Keratinocyte (primary cell): ENCODE measurements at regions not wholly inside any gene's neighbourhood (a gene's known extent, or its start where the extent isn't known, plus 50 kb on each side); places are given as distances from the start of the nearest gene placed in this dataset.

ENCODE experiments used
- DNase-seq: peaks from one replicate; pipeline ENCODE4 v3.0.0-alpha.2; 2011; ENCODE audit warnings: low read depth, missing footprints, low spot score
- FAIRE-seq: peaks from 2 replicates; lab custom pipeline; 2011; peaks lifted over from hg19 to GRCh38; lab: Jason Lieb, UNC
- H2AFZ ChIP-seq: 2 replicates; pipeline ENCODE4 v1.6.0; 2012; ENCODE audit warnings: low read length, control low read depth, inconsistent platforms; ENCODE audit not compliant: control insufficient read depth
- H3K27ac ChIP-seq: 2 replicates; pipeline ENCODE4 v1.5.1; 2011; ENCODE audit warnings: low read length; ENCODE audit not compliant: control insufficient read depth, insufficient read depth
- H3K27me3 ChIP-seq: 3 replicates; pipeline ENCODE4 v1.6.0; 2011; ENCODE audit warnings: low read length; ENCODE audit not compliant: control insufficient read depth, insufficient read depth; ENCODE audit errors: extremely low read depth
- H3K36me3 ChIP-seq, 2 experiments: 2 replicates in 1 of 2; 3 replicates in 1 of 2; pipeline ENCODE4 v1.5.1; 2011; ENCODE audit warnings: low read length in 2 of 2, mild to moderate bottlenecking in 1 of 2; ENCODE audit not compliant: control insufficient read depth in 2 of 2, insufficient read depth in 2 of 2; ENCODE audit errors: extremely low read depth in 1 of 2
- H3K4me1 ChIP-seq: 3 replicates; pipeline ENCODE4 v1.5.1; 2011; ENCODE audit warnings: low read length; ENCODE audit not compliant: control insufficient read depth, insufficient read depth; ENCODE audit errors: extremely low read depth
- H3K4me2 ChIP-seq: 3 replicates; pipeline ENCODE4 v1.6.0; 2011; ENCODE audit warnings: low read depth, low read length; ENCODE audit not compliant: control insufficient read depth, insufficient read depth; ENCODE audit errors: extremely low read depth
- H3K4me3 ChIP-seq, 3 experiments: fragments of 200-600 bp in 1 of 3; sonication (generic) in 1 of 3; 2 replicates in 2 of 3; 3 replicates in 1 of 3; pipeline ENCODE4 v1.5.1; 2011 to 2016; ENCODE audit warnings: low read length in 3 of 3, mild to moderate bottlenecking in 3 of 3, control low read depth in 2 of 3, inconsistent platforms in 1 of 3, low read depth in 1 of 3, mixed read lengths in 1 of 3, mixed run types in 1 of 3, moderate library complexity in 1 of 3; ENCODE audit not compliant: control insufficient read depth in 2 of 3, insufficient read depth in 2 of 3; ENCODE audit errors: extremely low read depth in 1 of 3
- H3K79me2 ChIP-seq: 2 replicates; pipeline ENCODE4 v1.6.0; 2012; ENCODE audit warnings: low read length; ENCODE audit not compliant: control insufficient read depth, insufficient read depth
- H3K9ac ChIP-seq: 3 replicates; pipeline ENCODE4 v1.6.0; 2011; ENCODE audit warnings: low read length; ENCODE audit not compliant: control insufficient read depth, insufficient read depth; ENCODE audit errors: extremely low read depth
- H3K9me1 ChIP-seq: 3 replicates; pipeline ENCODE4 v1.6.0; 2011; ENCODE audit warnings: low read length; ENCODE audit not compliant: control insufficient read depth, insufficient read depth; ENCODE audit errors: extremely low read depth
- H3K9me3 ChIP-seq: 2 replicates; pipeline ENCODE4 v1.5.1; 2012; ENCODE audit warnings: low read depth, low read length; ENCODE audit not compliant: control insufficient read depth
- H4K20me1 ChIP-seq: 3 replicates; pipeline ENCODE4 v1.6.0; 2011; ENCODE audit warnings: low read length; ENCODE audit not compliant: control insufficient read depth, insufficient read depth; ENCODE audit errors: extremely low read depth
- CTCF ChIP-seq, 3 experiments: IDR thresholded peaks in 1 of 3; conservative IDR thresholded peaks in 1 of 3; optimal IDR thresholded peaks in 1 of 3; 2 replicates in 2 of 3; 3 replicates in 1 of 3; pipeline versions ENCODE3 to v1.5.1; 2011; ENCODE audit warnings: low read length in 3 of 3, mild to moderate bottlenecking in 3 of 3, moderate library complexity in 2 of 3, control low read depth in 1 of 3, inconsistent platforms in 1 of 3; ENCODE audit not compliant: insufficient read depth in 2 of 3; ENCODE audit errors: extremely low read depth in 1 of 3
- EZH2 ChIP-seq: IDR thresholded peaks from one replicate; pipeline ENCODE4 v1.6.1; 2012; ENCODE audit warnings: inconsistent platforms, mild to moderate bottlenecking, low read length, moderate library complexity
- dilution Hi-C: fragments of 300-500 bp; cut with MboI; formaldehyde crosslinking; loops from one replicate; pipeline ENCODE4 v1.7.0; 2020; ENCODE audit warnings: low sequenced_read_pairs; ENCODE audit not compliant: extremely low pct_ligation_motif_present

- H3K9me1 ChIP-seq, result no peaks in the 10 kb centered on the region
- no peaks in the 10 kb centered on the region for H4K20me1 ChIP-seq
- H3K79me2 ChIP-seq, result no peaks in the 10 kb centered on the region
- dilution Hi-C loops, result no loop called here
- no peaks in the 10 kb centered on the region for H3K36me3 ChIP-seq
- no peak overlapping the region for H3K27ac ChIP-seq
- no peak for DNase-seq
- no peak overlapping the region for H3K4me3 ChIP-seq
- no peak overlapping the region for H3K4me2 ChIP-seq
- no peaks in the 10 kb centered on the region for H3K27me3 ChIP-seq
- TF ChIP-seq EZH2, result no peak
- TF ChIP-seq CTCF (optimal IDR thresholded peaks at IDR 0.05 in 1 of 3, IDR thresholded peaks at IDR 0.05 in 1 of 3, conservative IDR thresholded peaks at IDR 0.05 in 1 of 3; ENCODE audit: extremely low read depth in 1 of 3, insufficient read depth in 2 of 3, low read length in 3 of 3), result no peak
- FAIRE-seq, result no peak
- H3K4me1 ChIP-seq, result no peaks in the 10 kb centered on the region
- no peak overlapping the region for H3K9ac ChIP-seq
- no peaks in the 10 kb centered on the region for H3K9me3 ChIP-seq
- no peak overlapping the region for H2AFZ ChIP-seq
Measured at GRCh38 chr7:8327199-8327598, 65.2 kb upstream of the ICA1 start.

GRCh38 chr7:8338206-8338605 lies 76.2 kb upstream of the ICA1 start:
- Histone ChIP-seq H4K20me1 (no peaks in the 10 kb centered on the region), H3K9me1 (no peaks in the 10 kb centered on the region), H3K4me1 (no peaks in the 10 kb centered on the region), H3K79me2 (no peaks in the 10 kb centered on the region), H3K9me3 (no peaks in the 10 kb centered on the region), H3K36me3 (no peaks in the 10 kb centered on the region), H3K27ac (no peak overlapping the region), H3K4me2 (no peak overlapping the region), H3K4me3 (no peak overlapping the region), H2AFZ (no peak overlapping the region), H3K9ac (no peak overlapping the region), H3K27me3 (no peaks in the 10 kb centered on the region)
- DNase-seq, result no peak
- FAIRE-seq, result no peak
- TF ChIP-seq EZH2 (no peak), CTCF (optimal IDR thresholded peaks at IDR 0.05 in 1 of 3, IDR thresholded peaks at IDR 0.05 in 1 of 3, conservative IDR thresholded peaks at IDR 0.05 in 1 of 3; ENCODE audit: extremely low read depth in 1 of 3, insufficient read depth in 2 of 3, low read length in 3 of 3) (no peak)
- dilution Hi-C loops, result no loop called here
